SW 1271 (cell line): ENCODE measurements at regions not wholly inside any gene's neighbourhood (a gene's known extent, or its start where the extent isn't known, plus 50 kb on each side); places are given as distances from the start of the nearest gene placed in this dataset.

Experiments
- DNase-seq, 2 experiments: peaks; one replicate each; lab custom pipeline; 2025; lab: John Stamatoyannopoulos, UW

DNA sequence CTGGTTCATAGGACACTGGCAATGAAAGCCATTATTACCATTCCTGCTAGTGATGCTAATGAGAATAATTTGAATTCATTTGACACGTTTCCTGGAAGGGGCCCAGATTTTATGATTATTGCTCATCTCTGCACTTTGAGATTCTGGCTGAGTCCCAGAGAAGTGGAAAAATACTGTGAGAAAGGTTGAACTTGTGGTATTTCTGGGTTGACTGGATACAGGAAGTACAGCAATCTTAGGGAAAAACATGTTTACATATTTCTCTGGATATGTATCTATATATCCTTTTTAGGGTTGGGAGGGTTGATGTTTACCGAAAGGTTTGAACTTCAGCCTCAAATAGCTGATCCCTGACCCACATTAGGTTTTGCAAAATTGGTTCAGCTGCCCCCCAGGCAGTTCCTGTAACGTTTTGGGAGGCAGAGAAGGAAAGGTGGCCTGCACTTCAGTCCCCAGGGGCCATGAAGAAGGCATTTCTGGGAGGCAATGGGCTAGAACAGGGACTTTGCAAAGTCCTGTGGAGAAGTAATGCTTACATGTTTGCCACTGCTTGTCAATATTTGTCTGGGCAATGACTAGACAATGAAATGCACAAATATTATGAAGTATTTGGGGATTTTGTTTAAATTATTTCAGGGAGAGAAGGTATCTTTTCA lies 253.7 kb upstream of the PITRM1 start:
- peak in 1 of 2 experiments; percentile 28 for DNase-seq

DNA sequence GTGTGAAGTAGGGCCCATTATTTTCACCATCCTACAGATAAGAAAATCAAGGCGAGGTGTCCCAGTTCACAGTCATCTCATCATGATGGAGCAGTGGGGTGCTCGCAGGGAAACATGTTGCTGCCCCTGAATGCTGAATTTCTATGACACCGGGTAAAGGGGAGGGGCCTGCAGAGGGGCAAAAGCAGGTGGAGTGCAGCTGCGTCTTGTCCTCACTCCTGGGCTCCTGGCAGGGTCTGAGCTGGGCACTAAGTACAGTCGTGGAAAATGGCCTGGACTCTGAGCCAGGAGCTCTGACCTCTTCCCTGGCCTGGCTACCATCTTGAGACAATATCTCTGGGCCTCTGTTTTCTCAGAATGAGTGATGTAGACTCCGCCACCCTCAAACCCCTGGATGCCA lies 253.1 kb upstream of the PITRM1 start:
- DNase-seq, result no peak

DNA sequence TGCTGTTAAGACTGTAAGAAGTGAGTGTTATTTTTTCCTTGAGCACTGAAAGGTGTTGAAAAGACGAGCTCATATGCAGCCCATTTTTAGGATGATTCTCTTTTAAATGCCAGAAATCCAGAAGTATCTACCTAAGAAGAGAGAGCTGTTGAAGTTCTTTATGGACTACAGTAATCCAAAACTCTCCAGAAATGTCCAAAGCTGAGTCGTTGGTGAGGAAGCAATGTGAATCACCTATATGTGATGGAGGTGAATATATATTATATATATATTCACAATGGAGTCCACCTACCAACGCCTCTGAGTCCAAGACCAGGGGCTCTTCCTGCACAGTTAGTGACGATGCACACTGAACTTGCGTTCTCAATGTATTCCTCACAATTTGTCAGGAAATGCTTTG lies 252.7 kb upstream of the PITRM1 start:
- DNase-seq, result no peak

DNA sequence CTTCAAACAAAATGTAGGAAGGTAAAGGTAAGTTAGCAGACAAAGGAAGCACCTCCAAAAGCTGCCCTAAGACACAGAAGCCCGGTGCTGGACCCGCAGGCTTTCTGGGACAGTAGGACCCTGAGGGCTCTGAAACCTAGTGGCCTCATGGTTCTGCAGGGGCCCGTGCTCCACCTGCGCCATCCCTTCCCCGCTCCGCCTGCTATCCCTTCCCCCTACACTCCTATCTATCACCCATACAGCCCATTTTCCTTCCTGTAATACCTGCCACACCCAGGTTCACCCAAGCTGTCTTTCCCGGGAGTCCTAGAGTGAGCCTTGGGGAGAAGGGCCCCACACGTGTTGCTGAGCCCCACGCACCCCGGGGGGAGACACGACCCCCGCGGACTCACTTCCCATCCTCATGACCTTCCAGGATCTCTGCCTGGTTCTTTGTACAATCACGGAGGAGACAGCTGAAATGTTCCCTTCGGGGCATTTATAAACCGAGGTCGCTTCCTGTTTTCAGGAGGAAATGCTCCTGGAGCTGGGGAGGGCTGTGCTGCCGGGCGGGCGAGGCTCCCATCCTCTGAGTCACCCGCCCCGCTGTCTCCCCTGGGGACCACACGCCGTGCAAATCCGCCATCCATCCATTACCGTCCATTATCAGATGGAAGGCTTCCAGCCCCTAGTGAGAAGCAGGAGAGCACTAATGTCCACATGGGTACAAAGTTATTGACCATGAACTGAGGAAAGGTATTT lies 251.7 kb upstream of the PITRM1 start:
- no peak for DNase-seq

DNA sequence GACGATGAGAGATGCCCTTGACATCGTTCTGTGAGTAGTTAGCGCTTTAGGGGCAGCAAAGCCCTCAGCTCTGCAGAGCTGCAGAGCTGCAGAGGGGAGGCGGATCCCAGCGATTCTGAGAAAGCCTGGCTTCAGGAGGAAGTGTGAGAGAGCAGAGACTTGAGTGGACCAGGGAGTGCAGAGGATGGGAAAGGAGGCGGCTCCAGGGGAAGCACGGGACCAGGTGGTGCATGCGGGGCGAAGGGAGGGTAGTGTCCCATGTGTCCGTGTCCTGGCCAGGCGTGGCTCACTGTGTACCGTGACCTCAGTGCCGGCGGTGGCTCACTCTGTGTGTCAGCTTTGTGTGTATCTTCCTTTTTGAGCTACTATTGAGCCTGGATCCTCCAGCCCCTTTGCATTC lies 250.8 kb upstream of the PITRM1 start:
- DNase-seq, result no peak

DNA sequence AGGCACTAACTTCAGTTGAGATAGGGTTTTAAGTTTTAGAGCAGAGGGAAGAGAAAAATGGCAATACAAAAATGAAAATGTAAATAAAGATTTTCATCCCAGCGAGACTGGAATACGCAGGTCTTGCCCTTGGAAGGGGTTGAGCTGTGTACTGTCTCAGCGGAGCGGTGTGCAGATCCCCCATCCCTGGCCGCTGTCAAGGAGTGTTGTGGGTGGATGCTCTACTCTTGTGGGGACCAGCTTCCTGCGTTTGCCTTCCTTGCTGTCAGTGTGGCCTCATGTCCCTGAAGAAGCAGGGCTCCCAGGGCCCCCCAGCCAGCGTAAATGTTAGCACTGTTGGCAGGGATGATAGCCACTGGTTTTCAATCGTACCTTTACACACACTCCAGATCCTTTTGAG lies 249.7 kb upstream of the PITRM1 start:
- no peak for DNase-seq

DNA sequence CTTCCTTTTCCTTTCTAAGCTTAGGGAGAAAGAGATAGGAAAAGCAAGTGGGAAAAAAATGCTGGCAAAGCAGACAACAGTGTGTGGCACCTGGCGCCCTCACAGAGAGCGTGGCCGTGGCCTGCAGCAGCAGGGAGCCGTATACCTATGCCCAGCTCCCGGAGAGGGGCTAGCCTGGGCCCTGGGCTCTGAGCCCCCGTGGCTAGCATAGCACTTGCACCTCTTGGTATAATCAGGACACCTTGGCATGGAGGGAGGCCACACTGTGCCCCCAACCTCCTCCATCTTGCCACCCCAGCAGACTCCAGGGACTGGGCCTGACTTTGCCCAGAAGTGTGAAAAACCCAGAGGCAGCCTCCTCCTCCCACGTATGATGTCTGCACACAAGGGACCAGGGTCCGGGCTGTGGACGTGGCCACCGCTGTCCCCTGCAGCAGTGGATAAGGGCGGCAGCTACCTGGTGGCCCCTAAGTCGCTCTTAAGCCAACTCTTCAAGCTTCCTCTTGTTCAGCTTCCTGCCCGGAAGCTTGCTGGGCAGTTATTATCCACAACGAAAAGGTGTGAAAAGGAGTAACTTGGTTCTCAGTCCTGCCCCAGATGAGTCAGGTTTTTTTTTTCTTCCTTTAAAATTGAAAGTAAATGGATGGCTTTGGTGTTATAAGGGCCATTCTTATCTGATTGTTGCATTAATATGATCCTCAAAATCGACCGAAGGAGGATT lies 249.1 kb upstream of the PITRM1 start:
- no peak for DNase-seq

DNA sequence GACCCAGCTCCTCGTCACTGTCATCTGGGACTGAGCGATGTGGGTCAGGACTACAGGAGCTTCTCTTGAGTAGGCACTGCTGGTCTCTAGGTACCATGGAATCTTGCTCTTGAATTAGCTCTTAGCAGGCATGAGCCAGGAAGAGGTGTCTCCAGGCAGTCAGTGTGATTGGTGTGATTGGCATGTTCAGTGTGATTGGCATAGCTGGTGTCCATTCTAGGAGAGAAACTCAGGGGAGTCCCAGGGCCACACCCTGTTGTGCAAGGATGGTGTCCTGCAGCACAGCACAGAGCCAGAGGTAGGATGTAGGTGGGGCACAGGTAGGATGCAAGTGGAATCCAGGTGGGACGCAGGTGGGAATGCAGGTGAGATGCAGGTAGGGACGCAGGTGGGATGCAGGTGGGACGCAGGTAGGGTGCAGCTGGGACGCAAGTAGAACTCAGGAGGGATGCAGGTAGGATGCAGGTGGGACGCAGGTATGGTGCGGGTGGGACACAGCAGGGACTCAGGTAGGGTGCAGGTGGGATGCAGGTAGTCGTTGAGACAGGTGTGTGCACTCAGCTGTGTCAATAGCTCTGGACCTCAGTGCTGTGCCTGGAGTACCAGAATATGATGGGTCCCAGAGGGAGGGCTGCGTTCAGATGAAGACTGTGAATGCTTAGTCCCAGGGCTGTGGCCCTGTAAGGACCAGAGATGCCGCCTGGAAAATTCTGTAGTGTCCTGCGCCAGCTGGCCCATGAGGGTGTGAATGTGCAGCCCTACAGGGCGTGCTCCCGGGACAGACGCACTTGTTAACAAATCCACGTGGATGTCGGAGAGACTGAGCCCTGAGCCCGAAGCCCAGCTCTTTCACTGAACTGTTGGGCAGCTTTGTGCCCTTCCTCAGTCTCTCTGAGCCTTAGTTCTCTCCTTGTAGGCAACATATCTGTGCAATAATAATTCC lies 248.2 kb upstream of the PITRM1 start:
- DNase-seq, result no peak

DNA sequence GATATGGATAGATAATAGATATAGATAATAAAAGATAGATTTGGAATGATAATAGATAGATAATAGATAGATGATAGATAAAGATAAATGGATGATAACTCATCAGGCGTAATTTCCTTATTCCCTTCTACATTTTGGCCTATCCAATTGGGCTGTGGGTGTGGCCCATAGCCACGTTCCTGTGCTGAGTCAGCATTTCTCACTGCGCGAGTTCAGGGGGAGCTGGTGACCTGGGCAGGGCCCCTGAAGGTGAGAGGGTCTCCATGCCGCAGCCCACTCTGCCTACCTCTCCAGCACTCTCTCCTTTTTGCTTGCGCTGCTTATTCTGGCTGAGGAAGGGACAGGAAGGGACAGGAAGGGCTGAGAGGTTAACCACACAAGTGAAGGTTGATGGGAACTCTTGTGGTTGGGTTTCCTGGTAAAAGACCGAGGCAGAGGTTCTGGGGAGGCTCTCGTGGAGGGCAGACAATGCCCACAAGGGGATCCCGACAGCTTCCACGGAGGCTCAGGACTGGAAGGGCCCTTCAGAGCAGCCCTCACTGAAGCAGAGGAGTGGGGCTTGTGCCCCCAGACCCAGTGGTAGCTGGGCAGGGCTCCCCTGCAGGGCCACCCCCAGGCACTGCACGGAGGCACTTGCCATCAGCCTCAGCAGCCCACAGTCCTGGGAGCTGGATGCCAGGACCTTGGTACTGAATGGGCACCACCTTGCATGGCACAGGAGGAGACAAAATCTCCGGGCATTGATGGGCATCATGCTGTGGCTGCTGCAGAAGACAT lies 247.3 kb upstream of the PITRM1 start:
- no peak for DNase-seq

DNA sequence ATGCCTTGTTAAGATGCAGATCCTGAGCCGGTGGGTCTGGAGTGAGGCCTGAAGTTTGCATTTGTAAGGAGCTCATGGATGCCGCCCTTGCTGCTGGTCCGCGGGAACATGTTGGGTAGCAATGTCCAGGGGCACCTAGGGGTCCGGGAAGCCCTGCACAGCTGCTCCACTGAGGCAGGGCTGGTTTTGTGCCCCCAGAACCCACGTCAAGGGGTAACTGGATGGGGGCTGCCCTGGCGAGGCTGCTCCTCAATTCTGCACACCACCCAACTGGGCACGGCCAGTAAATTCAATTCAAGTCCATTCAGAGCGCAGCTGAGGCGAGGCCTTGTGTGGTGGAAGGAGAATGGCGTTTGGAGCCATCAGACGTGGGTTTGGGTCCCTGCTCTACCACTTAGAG lies 246.3 kb upstream of the PITRM1 start:
- no peak for DNase-seq

DNA sequence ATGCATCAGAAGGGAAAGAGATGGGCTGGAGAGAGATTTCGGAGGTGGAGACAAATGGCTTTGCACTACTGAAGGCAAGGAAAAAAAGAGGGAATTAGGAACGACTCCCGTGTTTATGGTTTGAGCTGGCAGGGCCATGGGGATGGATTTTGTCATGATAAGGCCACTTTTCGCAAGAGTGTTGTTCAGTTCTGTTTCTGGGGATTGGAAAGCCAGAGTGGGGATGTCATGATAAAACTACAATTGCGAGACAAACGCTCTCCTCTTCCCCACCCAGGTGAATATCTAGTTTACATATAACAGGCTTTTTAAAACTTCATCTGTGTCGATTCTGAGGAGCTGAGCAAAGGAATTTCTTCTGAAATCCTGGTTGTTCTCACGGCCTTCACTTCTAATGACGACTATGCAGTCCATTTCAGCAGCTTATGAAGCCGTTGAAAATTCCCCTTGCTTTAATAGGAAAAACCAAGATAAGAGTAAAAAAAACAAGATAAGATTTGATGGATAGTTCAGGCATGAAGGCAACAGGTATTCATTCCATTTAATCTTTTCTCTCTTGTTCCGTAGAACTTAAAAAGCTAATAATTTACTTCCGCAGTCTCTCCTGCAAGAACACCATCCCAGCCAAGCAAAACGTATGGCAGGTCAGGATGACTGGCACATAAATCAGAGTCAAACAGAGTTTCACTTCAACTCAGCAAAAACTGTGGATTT lies 245.6 kb upstream of the PITRM1 start:
- DNase-seq, result no peak

DNA sequence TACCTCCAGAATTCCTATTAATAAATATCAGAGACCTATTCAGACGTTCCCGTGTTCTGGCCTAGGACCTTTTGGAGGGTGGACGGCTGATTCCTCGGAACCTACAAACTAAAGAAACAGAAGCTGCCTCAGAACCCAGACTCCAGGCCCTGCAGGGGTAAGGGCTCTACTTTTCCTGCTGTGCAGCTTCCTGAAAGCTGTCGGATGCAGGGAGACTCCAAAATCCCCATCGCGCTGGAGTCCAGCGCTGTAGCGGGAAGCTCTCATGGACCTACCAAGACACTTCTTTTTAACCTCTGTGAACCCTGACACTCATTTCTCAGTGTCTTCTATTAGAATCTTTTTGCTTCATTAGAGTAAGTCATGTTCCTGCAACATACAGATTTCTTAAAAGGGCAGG lies 244.5 kb upstream of the PITRM1 start:
- no peak for DNase-seq

DNA sequence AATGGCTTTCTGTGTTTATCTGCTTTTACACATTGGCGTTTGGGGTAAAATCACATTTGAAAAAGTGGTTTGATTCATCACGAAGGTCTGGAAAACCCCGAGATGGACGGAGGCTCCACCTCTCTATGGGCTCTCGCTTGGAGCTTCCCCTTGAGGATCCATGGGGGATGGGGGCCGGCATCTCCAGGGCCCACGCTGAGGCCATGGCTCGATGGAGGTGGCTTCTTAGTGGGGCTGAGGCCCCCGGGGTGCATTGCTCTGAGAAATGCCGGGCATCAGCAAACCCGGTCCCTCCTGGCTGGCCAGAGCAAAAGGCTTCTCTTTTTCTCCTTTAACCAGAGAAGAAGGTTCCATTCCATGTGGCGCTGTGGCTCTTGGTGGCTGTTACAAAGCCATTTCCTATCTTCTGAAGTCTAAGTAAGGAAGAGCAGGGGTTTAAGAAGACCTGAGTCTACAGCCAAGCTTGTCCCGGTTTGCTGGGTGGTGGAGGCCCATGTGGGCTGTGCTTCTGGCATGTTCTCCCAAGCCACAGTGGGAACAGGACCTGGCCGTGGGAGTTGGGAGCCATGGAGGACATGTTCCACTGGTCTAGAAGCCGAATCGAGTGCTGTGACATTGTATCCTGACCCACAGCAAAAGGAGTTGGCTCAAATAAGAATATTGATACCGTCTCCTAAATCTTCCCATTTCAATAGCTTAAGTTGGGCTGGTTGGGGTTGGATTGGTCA lies 243.5 kb upstream of the PITRM1 start:
- no peak for DNase-seq

DNA sequence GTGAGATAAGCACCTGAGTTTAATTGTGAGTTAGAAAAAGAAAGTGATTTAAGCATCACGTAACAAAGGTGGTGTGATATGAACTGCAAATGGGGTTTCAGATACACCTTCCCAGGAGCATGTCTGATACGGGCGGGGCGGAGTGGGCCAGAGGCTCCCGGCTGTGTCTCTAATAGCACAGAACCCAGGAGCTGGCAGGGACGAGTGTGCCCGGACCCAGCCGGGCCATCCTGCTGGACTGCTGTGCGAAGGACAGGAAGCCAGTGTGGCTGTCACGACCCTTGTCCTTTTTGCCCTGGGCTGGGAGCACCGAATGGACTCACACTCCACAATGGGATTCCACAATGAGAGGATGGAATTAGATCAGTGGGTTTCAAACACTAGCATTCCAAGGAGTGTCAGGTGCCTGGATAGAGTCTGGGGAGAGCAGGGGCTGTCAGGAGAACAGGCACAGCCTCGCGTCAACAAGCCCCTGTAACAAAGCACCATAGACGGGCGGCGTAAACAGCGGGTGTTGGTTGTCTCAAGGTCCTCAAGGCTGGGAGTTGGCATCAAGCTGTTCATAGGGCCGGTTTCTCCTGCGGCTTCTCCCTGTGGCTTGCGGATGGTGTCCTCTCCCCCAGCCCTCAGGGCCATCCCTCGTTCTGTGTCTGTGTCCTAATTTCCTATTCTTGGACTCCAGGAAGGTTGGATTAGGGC lies 242.6 kb upstream of the PITRM1 start:
- no peak for DNase-seq

DNA sequence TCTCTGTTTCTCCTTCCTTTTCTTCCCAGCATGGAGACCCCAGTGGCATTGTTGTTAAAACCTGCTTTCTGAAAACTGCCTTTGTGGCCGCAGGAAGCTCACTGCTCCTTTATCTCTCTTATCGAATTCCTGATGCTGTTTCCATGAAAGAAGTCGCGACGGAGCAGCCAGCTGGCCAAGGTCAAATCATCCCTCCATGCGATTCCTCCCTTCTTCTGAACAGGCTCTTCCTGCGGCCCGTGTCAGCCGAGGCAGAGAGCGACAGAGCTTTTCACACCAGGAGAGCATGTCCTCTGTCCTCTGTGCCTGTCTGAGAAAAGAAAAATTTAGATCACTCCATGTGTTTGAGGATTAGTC lies 242.1 kb upstream of the PITRM1 start:
- no peak for DNase-seq

DNA sequence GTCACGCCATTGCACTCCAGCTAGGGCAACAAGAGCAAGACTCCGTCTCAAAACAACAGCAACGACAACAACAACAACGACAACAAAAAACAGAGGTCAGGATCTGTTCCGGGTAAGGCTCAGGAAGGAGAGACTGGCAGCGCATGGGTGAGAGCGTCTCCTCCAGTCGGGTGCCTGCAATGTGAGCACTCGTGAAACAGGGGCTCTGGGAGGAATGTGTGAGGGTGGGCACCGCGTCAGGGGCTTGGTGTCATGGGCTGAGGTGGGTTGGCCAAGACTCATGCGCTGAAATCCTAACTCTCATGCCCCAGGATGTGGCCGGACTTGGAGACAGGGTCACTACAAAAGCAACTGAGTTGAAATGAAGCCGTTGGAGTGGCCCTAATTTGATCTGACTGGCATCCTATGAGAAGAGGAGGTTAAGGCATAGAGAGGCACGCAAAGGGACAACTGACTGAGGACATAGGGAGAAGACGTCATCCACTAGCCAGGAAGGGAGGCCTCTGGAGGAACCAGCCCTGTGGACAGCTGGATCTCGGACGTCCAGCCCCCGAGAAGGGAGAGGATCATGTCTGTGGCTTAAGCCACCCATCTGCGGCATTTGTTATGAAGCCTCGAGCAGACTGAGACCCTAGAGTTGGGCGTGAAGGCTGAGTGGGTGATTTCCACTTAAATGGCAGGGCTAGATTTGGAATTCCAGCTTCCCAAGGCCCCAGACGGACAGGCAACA lies 241.5 kb upstream of the PITRM1 start:
- no peak for DNase-seq

DNA sequence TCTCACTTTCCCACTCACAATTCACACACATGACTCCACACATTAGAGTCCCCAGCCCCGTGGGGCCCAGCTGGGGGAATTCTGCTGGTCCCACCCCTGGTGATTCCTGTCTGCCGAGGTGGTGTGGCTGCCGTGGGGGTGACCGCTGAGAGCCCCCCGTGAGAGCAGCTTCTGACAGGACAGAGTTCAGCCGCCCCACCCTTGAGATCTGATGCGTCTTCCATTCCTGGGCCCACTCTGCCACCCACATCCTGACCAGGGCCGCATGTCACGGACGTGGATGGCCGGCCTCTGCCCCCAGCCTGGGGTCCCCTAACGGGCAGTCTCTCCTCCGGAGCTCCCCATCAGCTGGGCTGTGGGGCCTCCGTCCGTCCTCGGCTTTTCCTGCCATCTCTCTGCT lies 240.1 kb upstream of the PITRM1 start:
- DNase-seq, result no peak

DNA sequence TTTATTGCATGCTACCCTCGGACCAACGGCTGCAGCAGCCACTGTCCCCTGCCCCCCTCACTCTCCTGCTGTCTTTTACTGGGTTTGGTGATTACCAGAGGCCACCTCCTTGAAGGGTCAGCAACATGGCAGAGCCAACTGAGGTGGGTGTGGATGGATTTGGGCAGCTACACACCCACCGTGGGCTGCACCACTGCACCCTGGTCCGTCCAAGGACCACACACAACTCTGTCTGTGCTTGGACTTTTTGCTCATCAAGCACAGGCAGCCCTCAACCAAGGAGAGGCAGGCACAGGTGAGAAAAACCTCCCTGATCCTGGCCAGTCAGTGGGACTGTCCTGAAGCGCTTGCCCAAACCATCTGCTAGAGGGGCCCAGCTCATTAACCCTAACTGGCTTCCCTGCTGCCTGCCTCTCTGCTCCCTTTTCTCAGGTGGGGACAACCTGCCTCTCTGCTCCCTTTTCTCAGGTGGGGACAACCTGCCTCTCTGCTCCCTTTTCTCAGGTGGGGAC lies 239.5 kb upstream of the PITRM1 start:
- DNase-seq, result no peak

DNA sequence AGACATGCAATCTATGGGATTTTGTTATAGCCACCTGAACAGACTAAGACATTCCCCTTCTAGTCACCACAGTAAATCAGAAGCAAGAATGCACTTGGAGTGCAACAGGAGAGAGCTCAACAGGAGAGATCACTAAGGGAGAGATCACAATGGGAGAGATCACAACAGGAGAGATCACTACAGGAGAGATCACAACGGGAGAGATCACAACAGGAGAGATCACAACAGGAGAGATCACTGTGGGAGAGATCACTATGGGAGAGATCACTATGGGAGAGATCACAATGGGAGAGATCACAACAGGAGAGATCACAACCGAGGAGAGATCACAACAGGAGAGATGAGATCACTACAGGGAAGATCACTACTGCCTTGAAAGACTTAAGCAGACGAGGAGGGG lies 238.5 kb upstream of the PITRM1 start:
- DNase-seq, result no peak
